ENCODE measurements at regions not wholly inside any gene's neighbourhood (a gene's known extent, or its start where the extent isn't known, plus 50 kb on each side); places are given as distances from the start of the nearest gene placed in this dataset.

- DNase-seq (ENCODE audit: low read depth in 2 of 2, low spot score in 1 of 2): no peak
Measured at GRCh38 chrY:21261158-21261557, 250.0 kb upstream of the RBMY1B start.

DNA sequence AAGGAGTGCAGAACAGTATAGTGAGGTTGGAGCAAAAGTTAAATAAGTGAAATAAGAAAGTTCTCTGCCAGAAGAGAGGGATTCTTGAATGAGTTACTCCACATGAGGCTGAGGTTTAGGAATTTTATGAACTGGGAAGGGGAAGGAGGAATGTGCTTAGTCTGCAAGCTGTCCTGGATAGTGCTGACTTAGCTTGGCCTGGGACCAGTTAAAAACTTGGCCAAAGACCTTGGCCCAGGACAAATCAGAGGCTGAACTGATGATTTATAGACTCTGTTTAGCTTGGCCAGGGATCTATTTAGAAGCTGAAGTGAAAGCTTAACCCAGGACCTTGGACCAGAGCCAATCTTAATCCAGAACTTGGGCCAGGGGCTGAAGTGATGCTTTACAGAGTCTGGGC, 244.4 kb upstream of the RBMY1B start:
- no peak for DNase-seq (ENCODE audit: low read depth in 2 of 2, low spot score in 1 of 2)

DNA sequence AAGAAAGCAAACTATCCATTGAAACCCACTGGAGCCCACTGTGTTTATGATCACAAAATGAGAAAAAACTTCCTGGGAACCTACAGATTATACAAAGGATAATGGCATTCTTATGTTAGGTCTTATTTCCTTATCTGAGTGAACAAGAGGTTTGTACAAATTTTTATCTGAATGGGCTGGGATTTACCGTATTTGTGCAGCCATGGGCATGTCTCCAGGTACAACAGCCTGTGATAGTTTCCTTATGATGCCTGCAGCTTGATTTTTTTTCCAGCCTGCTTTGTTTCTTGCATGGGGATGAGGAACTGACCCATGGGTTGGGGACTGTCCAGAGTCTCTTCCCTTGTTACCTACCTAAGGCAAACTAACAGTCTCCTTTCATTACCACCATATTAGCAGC, 244.0 kb upstream of the RBMY1B start:
- no peak for DNase-seq (ENCODE audit: low read depth in 2 of 2, low spot score in 1 of 2)

DNA sequence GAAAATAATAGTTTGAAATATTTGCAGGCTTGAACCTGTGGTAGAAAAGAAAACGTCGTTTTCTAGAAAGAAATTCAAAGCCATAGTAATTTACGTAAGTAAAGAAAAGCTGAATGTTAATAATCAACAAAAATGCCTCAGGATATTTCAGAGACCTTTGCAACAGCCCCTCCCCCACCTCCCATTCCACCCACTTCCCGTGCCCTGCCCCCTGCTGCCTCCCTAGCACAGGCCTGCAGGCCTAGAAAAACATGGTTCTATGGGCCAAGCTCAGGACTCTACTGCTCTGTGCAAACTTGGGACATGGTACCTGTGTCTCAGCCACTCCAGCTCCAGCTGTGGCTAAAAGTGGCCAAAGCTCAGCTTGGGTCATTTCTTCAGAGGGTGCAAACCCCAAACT, 223.4 kb upstream of the RBMY1B start:
- no peak for DNase-seq (ENCODE audit: low read depth in 2 of 2, low spot score in 1 of 2)

DNA sequence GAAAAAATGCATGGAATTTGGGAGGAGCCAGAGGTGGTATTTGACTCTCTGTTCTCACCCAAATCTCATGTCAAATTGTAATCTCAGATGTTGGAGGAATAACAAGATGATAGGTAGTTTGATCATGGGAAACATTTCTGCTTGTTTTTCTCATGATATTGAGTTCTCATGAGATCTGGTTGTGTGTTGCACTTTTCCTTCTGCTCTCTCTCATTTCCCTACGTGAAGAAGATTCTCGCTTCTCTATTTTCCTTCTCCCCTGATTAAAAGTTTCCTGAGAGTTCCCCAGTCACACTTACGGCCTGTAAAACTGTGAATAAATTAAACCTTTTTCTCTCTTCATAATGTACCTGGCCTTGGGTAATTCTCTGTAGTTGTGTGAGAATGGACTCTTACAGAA, 222.2 kb upstream of the RBMY1B start:
- no peak for DNase-seq (ENCODE audit: low read depth in 2 of 2, low spot score in 1 of 2)

- no peak for DNase-seq (ENCODE audit: low read depth in 2 of 2, low spot score in 1 of 2)
Measured at GRCh38 chrY:21295206-21295605, 215.9 kb upstream of the RBMY1B start.

DNA sequence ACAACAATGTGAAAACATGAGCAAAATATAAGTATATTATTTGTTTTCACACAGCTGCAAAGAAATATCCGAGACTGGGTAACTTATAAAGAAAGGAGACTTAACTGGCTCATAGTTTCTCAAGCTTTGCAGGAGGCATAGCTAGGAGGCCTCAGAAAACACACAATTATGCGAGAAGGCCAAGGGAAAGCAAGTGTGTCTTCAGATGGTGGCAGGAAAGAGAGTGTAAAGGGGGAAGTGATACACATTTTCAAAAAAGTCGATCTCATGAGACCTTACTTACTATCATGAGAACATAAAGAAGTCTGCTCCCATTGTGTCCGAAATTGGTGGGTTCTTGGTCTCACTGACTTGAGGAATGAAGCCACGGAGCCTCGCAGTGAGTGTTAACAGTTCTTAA, 208.9 kb upstream of the RBMY1B start:
- no peak for DNase-seq (ENCODE audit: low read depth in 2 of 2, low spot score in 1 of 2)

DNA sequence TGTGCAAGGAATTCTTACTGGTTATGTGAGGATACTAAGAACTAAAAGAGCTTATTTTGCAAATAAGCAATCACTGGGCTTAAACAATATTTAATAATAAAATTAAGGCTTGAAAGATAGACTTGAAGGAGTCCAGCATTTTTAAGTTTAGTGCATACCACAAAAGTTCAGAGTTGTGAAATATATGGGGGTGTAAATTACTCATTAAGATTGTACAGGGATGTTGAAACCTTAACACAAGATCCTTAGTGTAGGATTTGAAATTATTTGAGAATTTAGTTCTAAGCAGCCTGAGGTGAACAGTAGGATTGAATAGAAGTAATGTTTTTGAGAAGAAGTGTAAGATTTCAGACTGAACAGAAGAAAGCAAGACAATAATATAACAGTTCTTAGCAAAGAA, 195.8 kb upstream of the RBMY1B start:
- no peak for DNase-seq (ENCODE audit: low read depth in 2 of 2, low spot score in 1 of 2)

Data from stimulated activated CD8-positive, alpha-beta memory T cell treated with anti-CD3 and anti-CD28 coated beads, Interleukin-4, amount 100 ng/mL, for 1 hour (primary cell).